HepG2 (cell line): ENCODE measurements at regions not wholly inside any gene's neighbourhood (a gene's known extent, or its start where the extent isn't known, plus 50 kb on each side); places are given as distances from the start of the nearest gene placed in this dataset.
A peak's percentile ranks its signal among the peaks of the same experiment; 100 is the strongest.
"Not testable (repeated sequence)": the region's sequence is repeated elsewhere in the genome, so short reads cannot be mapped to it uniquely, and the experiment has no call there.

Experiments used
- ATAC-seq: fragments of 200-7000 bp; cut with Tn5 transposase; 3 replicates; pipeline ENCODE4 v1.9.1; 2020; ENCODE audit warnings: mild to moderate bottlenecking, moderate library complexity
- BruUV-seq: library from RNA; stranded (reverse); fragments of 400-500 nt; replicated peaks from 2 replicates; lab custom pipeline; 2021; lab: Mats Ljungman, UMichigan
- CTCF ChIA-PET: fragments of 300-600 bp; formaldehyde crosslinking; extraction: SDS; loops from one replicate; lab custom pipeline; 2021; ENCODE audit warnings: low total read pairs, inconsistent platforms, low intra/inter-chr PET ratio; lab: Yijun Ruan, JAX
- POLR2A ChIA-PET: fragments of 350-600 bp; sonication (Branson Sonifier 250); formaldehyde crosslinking; loops from one replicate; lab custom pipeline; 2020; ENCODE audit warnings: antibody characterized with exemption, inconsistent platforms; lab: Yijun Ruan, JAX
- DNase-seq: peaks from one replicate; pipeline ENCODE4 v3.0.0-alpha.2; 2015; ENCODE audit warnings: low spot score
- FAIRE-seq: peaks from 3 replicates; lab custom pipeline; 2011; peaks lifted over from hg19 to GRCh38; lab: Jason Lieb, UNC
- H2AFZ ChIP-seq: one replicate; pipeline ENCODE4 v1.6.1; 2011; ENCODE audit warnings: low read length, inconsistent platforms
- H3K27ac ChIP-seq: fragments of 300-600 bp; 3 replicates; pipeline ENCODE4 v1.8.0; 2011; ENCODE audit warnings: mixed run types, mild to moderate bottlenecking, mixed read lengths, low read length, inconsistent platforms; ENCODE audit not compliant: insufficient read depth; ENCODE audit errors: extremely low read length
- H3K27me3 ChIP-seq, 2 experiments: fragments of 200-600 bp in 1 of 2; 2 replicates in 1 of 2; 3 replicates in 1 of 2; pipeline versions ENCODE4 v1.6.0 to v1.8.0; 2011; ENCODE audit warnings: low read length in 2 of 2, mild to moderate bottlenecking in 2 of 2, moderate library complexity in 2 of 2, inconsistent platforms in 1 of 2; ENCODE audit not compliant: insufficient read depth in 2 of 2, control insufficient read depth in 1 of 2
- H3K36me3 ChIP-seq, 2 experiments: fragments of 200-600 bp in 1 of 2; replicated peaks in 1 of 2; 2 replicates in 1 of 2; 3 replicates in 1 of 2; pipeline versions ENCODE4 v1.5.1 to v1.8.0; 2011; ENCODE audit warnings: low read length in 2 of 2, inconsistent platforms in 1 of 2; ENCODE audit not compliant: insufficient read depth in 2 of 2, control insufficient read depth in 1 of 2
- H3K4me1 ChIP-seq: 2 replicates; pipeline ENCODE4 v1.5.1; 2012; ENCODE audit warnings: low read length, inconsistent platforms; ENCODE audit not compliant: insufficient read depth
- H3K4me2 ChIP-seq: 2 replicates; pipeline ENCODE4 v1.6.0; 2011; ENCODE audit warnings: low read depth, low read length, inconsistent platforms
- H3K4me3 ChIP-seq, 3 experiments: fragments of 200-600 bp in 1 of 3; sonication (generic), shearing (Covaris generic) in 1 of 3; replicated peaks in 1 of 3; 2 replicates each; pipeline ENCODE4 v1.5.1; 2011 to 2016; ENCODE audit warnings: low read length in 3 of 3, inconsistent platforms in 2 of 3, low read depth in 2 of 3, mild to moderate bottlenecking in 2 of 3, control low read depth in 1 of 3, mixed read lengths in 1 of 3; ENCODE audit not compliant: insufficient read depth in 1 of 3
- H3K79me2 ChIP-seq: one replicate; pipeline ENCODE4 v1.6.1; 2011; ENCODE audit warnings: low read length, inconsistent platforms; ENCODE audit not compliant: insufficient read depth
- H3K9ac ChIP-seq: 2 replicates; pipeline ENCODE4 v1.6.0; 2011; ENCODE audit warnings: mild to moderate bottlenecking, low read depth, low read length, inconsistent platforms; ENCODE audit not compliant: insufficient read depth
- H3K9me3 ChIP-seq: 2 replicates; pipeline ENCODE4 v1.5.1; 2012; ENCODE audit warnings: mild to moderate bottlenecking, low read length
- H4K20me1 ChIP-seq: 2 replicates; pipeline ENCODE4 v1.6.0; 2011; ENCODE audit warnings: inconsistent platforms, mild to moderate bottlenecking, low read length, moderate library complexity; ENCODE audit not compliant: insufficient read depth
- ATF2 ChIP-seq: sonication (generic); formaldehyde crosslinking; IDR thresholded peaks from 2 replicates; pipeline ENCODE4 v1.4.0; 2020; ENCODE audit warnings: missing genetic modification reagents
- FOXA1 ChIP-seq, 2 experiments: fragments of 450-650 bp in 1 of 2; sonication (generic) in 1 of 2; formaldehyde crosslinking in 1 of 2; IDR thresholded peaks; 2 replicates each; pipeline versions ENCODE4 v1.4.0 to v1.6.1; 2016 to 2020; ENCODE audit warnings: missing genetic modification reagents in 1 of 2
- HMG20A ChIP-seq: IDR thresholded peaks from 2 replicates; pipeline ENCODE4 v1.6.1; 2016; ENCODE audit warnings: borderline replicate concordance
- HNF1B ChIP-seq: sonication (generic); formaldehyde crosslinking; IDR thresholded peaks from 2 replicates; pipeline ENCODE4 v1.5.1; 2020; ENCODE audit warnings: mild to moderate bottlenecking, moderate library complexity, missing genetic modification reagents
- ZBTB14 ChIP-seq: sonication (generic); formaldehyde crosslinking; IDR thresholded peaks from 2 replicates; pipeline ENCODE4 v1.4.0; 2020; ENCODE audit warnings: missing genetic modification reagents
- ZNF281 ChIP-seq: sonication (generic); formaldehyde crosslinking; IDR thresholded peaks from 2 replicates; pipeline ENCODE4 v1.4.0; 2020; ENCODE audit warnings: missing genetic modification reagents, borderline replicate concordance
- ZNF800 ChIP-seq: sonication (generic); formaldehyde crosslinking; IDR thresholded peaks from 2 replicates; pipeline ENCODE4 v1.4.0; 2020; ENCODE audit warnings: missing genetic modification reagents
- ZNF879 ChIP-seq: sonication (generic); formaldehyde crosslinking; IDR thresholded peaks from 2 replicates; pipeline ENCODE4 v1.8.1; 2023; ENCODE audit warnings: missing genetic modification reagents
- WGBS: methylation state at CpG from one replicate; pipeline ENCODE4 v1.1.6; 2017; ENCODE audit warnings: low lambda C conversion rate; 5-methylcytosine and 5-hydroxymethylcytosine counted together
- in situ Hi-C: cut with HindIII; loops from 2 replicates; pipeline ENCODE4 v1.10.0; 2017; ENCODE audit warnings: low pct_unique_long_range_greater_than_20kb; ENCODE audit not compliant: extremely low pct_ligation_motif_present
- intact Hi-C: fragments of 100-400 bp; cut with micrococcal nuclease; formaldehyde crosslinking; loops from one replicate; pipeline ENCODE4 v1.10.0; 2022; ENCODE audit not compliant: unreplicated experiment

GRCh38 chr18:27520401-27520800 is 335.3 kb upstream of the CHST9 start (continued):
- TF ChIP-seq ZNF800 (CRISPR knock-in tag) = no peak
- no peak for TF ChIP-seq HNF1B
- no peak for TF ChIP-seq HMG20A (CRISPR knock-in tag)
- TF ChIP-seq ATF2 (CRISPR knock-in tag) = no peak
- TF ChIP-seq ZNF879 (CRISPR knock-in tag) = no peak

- H3K4me1 ChIP-seq; H3K79me2 ChIP-seq; in situ Hi-C loops; FAIRE-seq; BruUV-seq; POLR2A ChIA-PET; DNase-seq; H3K36me3 ChIP-seq; intact Hi-C loops; H3K27me3 ChIP-seq; H4K20me1 ChIP-seq; CTCF ChIA-PET; H3K9ac ChIP-seq; ATAC-seq; H3K9me3 ChIP-seq; H3K27ac ChIP-seq; TF ChIP-seq FOXA1 (IDR thresholded peaks at IDR 0.05): not testable (repeated sequence)
- TF ChIP-seq ZBTB14 (CRISPR knock-in tag) (0 out of 2 replicates have a peak, but pooled peaks have one; percentile 40), ZNF281 (CRISPR knock-in tag) (peak; percentile 81), FOXA1 (CRISPR knock-in tag; IDR thresholded peaks at IDR 0.05) (peak; percentile 53)
- WGBS = 5% methylated on average over 16 of the region's 21 CpGs
- H3K4me2 ChIP-seq = peak overlapping the region; percentile 45
- peak overlapping the region; percentile 34 to 38 (median 37); a peak in 5 of 6 replicates for H3K4me3 ChIP-seq
- H2AFZ ChIP-seq = peak overlapping the region; percentile 15
Observed at GRCh38 chr18:27510036-27510633, 325.0 kb upstream of the CHST9 start.
